H9 (cell line): ENCODE measurements at regions not wholly inside any gene's neighbourhood (a gene's known extent, or its start where the extent isn't known, plus 50 kb on each side); places are given as distances from the start of the nearest gene placed in this dataset.

Experiments
- DNase-seq: peaks from one replicate; pipeline ENCODE4 v3.0.0-alpha.2; 2017
- H2AFZ ChIP-seq: one replicate; pipeline ENCODE4 v1.6.1; 2013; ENCODE audit warnings: mild to moderate bottlenecking, low read length, control low read depth, moderate library complexity
- H2AK5ac ChIP-seq: 2 replicates; pipeline ENCODE4 v1.6.1; 2013; ENCODE audit warnings: low read length, control low read depth, mixed read lengths; ENCODE audit not compliant: insufficient read length
- H2BK120ac ChIP-seq: one replicate; pipeline ENCODE4 v1.6.1; 2013; ENCODE audit warnings: low read depth, mild to moderate bottlenecking, low read length, control low read depth, inconsistent platforms; ENCODE audit not compliant: poor library complexity, severe bottlenecking
- H2BK12ac ChIP-seq: 2 replicates; pipeline ENCODE4 v1.6.1; 2013; ENCODE audit warnings: low read length, control low read depth, mixed read lengths, low read depth; ENCODE audit not compliant: insufficient read length
- H2BK15ac ChIP-seq: 2 replicates; pipeline ENCODE4 v1.6.1; 2013; ENCODE audit warnings: low read depth, low read length, control low read depth
- H2BK20ac ChIP-seq: one replicate; pipeline ENCODE4 v1.6.1; 2013; ENCODE audit warnings: low read depth, mild to moderate bottlenecking, low read length, control low read depth, inconsistent platforms; ENCODE audit not compliant: poor library complexity, severe bottlenecking
- H2BK5ac ChIP-seq: 2 replicates; pipeline ENCODE4 v1.6.1; 2013; ENCODE audit warnings: low read length, control low read depth, mixed read lengths; ENCODE audit not compliant: insufficient read length
- H3K14ac ChIP-seq: 2 replicates; pipeline ENCODE4 v1.6.1; 2013; ENCODE audit warnings: low read length, control low read depth; ENCODE audit not compliant: insufficient read depth
- H3K18ac ChIP-seq: 2 replicates; pipeline ENCODE4 v1.6.1; 2013; ENCODE audit warnings: low read depth, mild to moderate bottlenecking, mixed read lengths, low read length, control low read depth; ENCODE audit not compliant: insufficient read length
- H3K23ac ChIP-seq: 2 replicates; pipeline ENCODE4 v1.6.1; 2013; ENCODE audit warnings: low read length, control low read depth, mixed read lengths, low read depth; ENCODE audit not compliant: insufficient read length
- H3K23me2 ChIP-seq: 2 replicates; pipeline ENCODE4 v1.6.1; 2013; ENCODE audit warnings: low read depth, mild to moderate bottlenecking, mixed read lengths, low read length, control low read depth; ENCODE audit not compliant: insufficient read length, poor library complexity, severe bottlenecking
- H3K27ac ChIP-seq: 2 replicates; pipeline ENCODE4 v1.5.1; 2013; ENCODE audit warnings: low read length, control low read depth, mixed read lengths, low read depth; ENCODE audit not compliant: insufficient read length
- H3K27me3 ChIP-seq: 2 replicates; pipeline ENCODE4 v1.6.1; 2013; ENCODE audit warnings: low read length, control low read depth, inconsistent platforms; ENCODE audit not compliant: insufficient read depth
- H3K4ac ChIP-seq: 2 replicates; pipeline ENCODE4 v1.6.1; 2013; ENCODE audit warnings: low read depth, mild to moderate bottlenecking, control low read depth, inconsistent platforms, low read length, moderate library complexity
- H3K4me1 ChIP-seq: 2 replicates; pipeline ENCODE4 v1.6.1; 2013; ENCODE audit warnings: low read length, control low read depth, inconsistent platforms; ENCODE audit not compliant: insufficient read depth
- H3K4me2 ChIP-seq: 2 replicates; pipeline ENCODE4 v1.6.1; 2013; ENCODE audit warnings: low read length, control low read depth, mixed read lengths; ENCODE audit not compliant: insufficient read length, insufficient read depth
- H3K56ac ChIP-seq: 2 replicates; pipeline ENCODE4 v1.6.1; 2013; ENCODE audit warnings: low read depth, mild to moderate bottlenecking, mixed read lengths, low read length, control low read depth; ENCODE audit not compliant: insufficient read length
- H3K79me1 ChIP-seq: 2 replicates; pipeline ENCODE4 v1.6.1; 2013; ENCODE audit warnings: low read depth, mild to moderate bottlenecking, moderate library complexity, low read length, control low read depth, inconsistent platforms; ENCODE audit not compliant: insufficient read depth, poor library complexity, severe bottlenecking
- H3K79me2 ChIP-seq: 2 replicates; pipeline ENCODE4 v1.6.1; 2013; ENCODE audit warnings: low read length, control low read depth, inconsistent platforms; ENCODE audit not compliant: insufficient read depth
- H3K9ac ChIP-seq: 2 replicates; pipeline ENCODE4 v1.6.1; 2013; ENCODE audit warnings: low read length, control low read depth, mixed read lengths; ENCODE audit not compliant: insufficient read length; ENCODE audit errors: extremely low read depth
- H3K9me3 ChIP-seq: one replicate; pipeline ENCODE4 v1.6.1; 2013; ENCODE audit warnings: low read depth, low read length, inconsistent platforms; ENCODE audit not compliant: control insufficient read depth
- H3T11ph ChIP-seq: one replicate; pipeline ENCODE4 v1.6.1; 2013; ENCODE audit warnings: mild to moderate bottlenecking, low read length, control low read depth, inconsistent platforms
- H4K20me1 ChIP-seq: one replicate; pipeline ENCODE4 v1.6.1; 2013; ENCODE audit not compliant: control insufficient read depth, insufficient read length, insufficient read depth
- H4K5ac ChIP-seq: 2 replicates; pipeline ENCODE4 v1.6.1; 2013; ENCODE audit warnings: low read depth, mild to moderate bottlenecking, mixed read lengths, low read length, control low read depth; ENCODE audit not compliant: insufficient read length
- H4K8ac ChIP-seq: replicated peaks from 2 replicates; pipeline ENCODE4 v1.6.1; 2013; ENCODE audit warnings: low read length, control low read depth, mixed read lengths, low read depth; ENCODE audit not compliant: insufficient read length
- H4K91ac ChIP-seq: 2 replicates; pipeline ENCODE4 v1.6.1; 2013; ENCODE audit warnings: low read depth, mild to moderate bottlenecking, moderate library complexity, mixed read lengths, low read length, control low read depth; ENCODE audit not compliant: insufficient read length
- H3K27ac Mint-ChIP-seq, 3 experiments: 2 replicates in 2 of 3; 3 replicates in 1 of 3; pipeline ENCODE4 v1.8.0; 2020 to 2021; ENCODE audit warnings: mixed read lengths in 3 of 3, mild to moderate bottlenecking in 1 of 3, moderate library complexity in 1 of 3
- H3K27me3 Mint-ChIP-seq: 2 replicates; pipeline ENCODE4 v1.8.0; 2021; ENCODE audit warnings: low read depth, mild to moderate bottlenecking, moderate library complexity, mixed read lengths
- H3K36me3 Mint-ChIP-seq, 3 experiments: 2 replicates in 2 of 3; 3 replicates in 1 of 3; pipeline ENCODE4 v1.8.0; 2020 to 2021; ENCODE audit warnings: low read depth in 3 of 3, mixed read lengths in 3 of 3; ENCODE audit not compliant: insufficient read depth in 1 of 3
- H3K4me1 Mint-ChIP-seq, 2 experiments: 2 replicates each; pipeline ENCODE4 v1.8.0; 2020; ENCODE audit warnings: mixed read lengths in 2 of 2
- H3K4me3 Mint-ChIP-seq, 2 experiments: 2 replicates in 1 of 2; 3 replicates in 1 of 2; pipeline ENCODE4 v1.8.0; 2020 to 2021; ENCODE audit warnings: mild to moderate bottlenecking in 2 of 2, mixed read lengths in 2 of 2, moderate library complexity in 1 of 2
- H3K9me3 Mint-ChIP-seq, 2 experiments: 2 replicates in 1 of 2; 3 replicates in 1 of 2; pipeline ENCODE4 v1.8.0; 2020; ENCODE audit warnings: mild to moderate bottlenecking in 2 of 2, mixed read lengths in 2 of 2, moderate library complexity in 1 of 2
- CTCF ChIP-seq: fragments of 200-600 bp; sonication (generic); conservative IDR thresholded peaks from 3 replicates; pipeline ENCODE4 v1.8.0; 2021; ENCODE audit warnings: antibody characterized with exemption, mild to moderate bottlenecking
- WGBS: extraction: QIAGEN DNeasy Blood & Tissue Kit; methylation state at CpG from one replicate; pipeline ENCODE4 v1.1.7; 2013; ENCODE audit warnings: missing lambda C conversion rate, low lambda C conversion rate, mixed read lengths; ENCODE audit not compliant: insufficient read length; ENCODE audit errors: extremely low coverage; 5-methylcytosine and 5-hydroxymethylcytosine counted together

- no peaks in the 10 kb centered on the region for H4K20me1 ChIP-seq
- Mint-ChIP-seq H3K4me3 (no peak overlapping the region), H3K36me3 (peaks cover 0 to 15% (median 4%) of the 10 kb centered on the region in 3 experiments; a peak in 3 of 7 replicates), H3K4me1 (no peaks in the 10 kb centered on the region), H3K9me3 (peaks cover 0 to 8% of the 10 kb centered on the region in 2 experiments; a peak in 4 of 5 replicates), H3K27ac (no peak overlapping the region), H3K27me3 (peaks cover 2% of the 10 kb centered on the region; the same call in 1 of the 2 replicates)
- no peak overlapping the region for H3K56ac ChIP-seq
- H2BK12ac ChIP-seq: no peak overlapping the region
- no CpG with 5 or more reads among the region's 1 CpG for WGBS
- no peaks in the 10 kb centered on the region for H3K79me1 ChIP-seq
- no peak overlapping the region for H2BK120ac ChIP-seq
- H3K27me3 ChIP-seq: no peaks in the 10 kb centered on the region
- no peak overlapping the region for H2AFZ ChIP-seq
- H2BK20ac ChIP-seq: no peak overlapping the region
- TF ChIP-seq CTCF: no peak
- no peak overlapping the region for H3T11ph ChIP-seq
- H2BK5ac ChIP-seq: no peak overlapping the region
- H3K4ac ChIP-seq: no peak overlapping the region
- H3K18ac ChIP-seq: no peak overlapping the region
- no peak overlapping the region for H3K9ac ChIP-seq
- no peak overlapping the region for H3K4me2 ChIP-seq
- no peak overlapping the region for H3K27ac ChIP-seq
- no peaks in the 10 kb centered on the region for H3K4me1 ChIP-seq
- H3K23ac ChIP-seq: no peak overlapping the region
- H3K23me2 ChIP-seq: no peaks in the 10 kb centered on the region
- H4K8ac ChIP-seq: no peak overlapping the region
- no peak overlapping the region for H4K91ac ChIP-seq
- no peak overlapping the region for H2AK5ac ChIP-seq
- H3K9me3 ChIP-seq: no peaks in the 10 kb centered on the region
- H3K14ac ChIP-seq: no peak overlapping the region
- no peaks in the 10 kb centered on the region for H3K79me2 ChIP-seq
- no peak for DNase-seq
- H4K5ac ChIP-seq: no peak overlapping the region
- H2BK15ac ChIP-seq: no peak overlapping the region
Measured at GRCh38 chr2:195369218-195369587, 287.8 kb upstream of the SLC39A10 start.
